K562 (cell line): ENCODE measurements at regions not wholly inside any gene's neighbourhood (a gene's known extent, or its start where the extent isn't known, plus 50 kb on each side); places are given as distances from the start of the nearest gene placed in this dataset.
"Not testable (repeated sequence)": the region's sequence is repeated elsewhere in the genome, so short reads cannot be mapped to it uniquely, and the experiment has no call there.

Source experiments
- CTCF ChIP-seq, 3 experiments: IDR thresholded peaks in 2 of 3; conservative IDR thresholded peaks in 1 of 3; 2 replicates each; pipeline ENCODE4 v1.5.1; 2011 to 2012; ENCODE audit warnings: low read length in 3 of 3, mild to moderate bottlenecking in 3 of 3, control low read depth in 2 of 3, improper control_type of control experiment in 1 of 3, inconsistent platforms in 1 of 3, low read depth in 1 of 3, mixed read lengths in 1 of 3, moderate library complexity in 1 of 3; ENCODE audit not compliant: insufficient read depth in 2 of 3
- HDAC6 ChIP-seq: IDR thresholded peaks from 2 replicates; pipeline ENCODE4 v1.6.1; 2012; ENCODE audit warnings: low read depth, mild to moderate bottlenecking, control low read depth, inconsistent platforms, low read length, moderate library complexity

DNA sequence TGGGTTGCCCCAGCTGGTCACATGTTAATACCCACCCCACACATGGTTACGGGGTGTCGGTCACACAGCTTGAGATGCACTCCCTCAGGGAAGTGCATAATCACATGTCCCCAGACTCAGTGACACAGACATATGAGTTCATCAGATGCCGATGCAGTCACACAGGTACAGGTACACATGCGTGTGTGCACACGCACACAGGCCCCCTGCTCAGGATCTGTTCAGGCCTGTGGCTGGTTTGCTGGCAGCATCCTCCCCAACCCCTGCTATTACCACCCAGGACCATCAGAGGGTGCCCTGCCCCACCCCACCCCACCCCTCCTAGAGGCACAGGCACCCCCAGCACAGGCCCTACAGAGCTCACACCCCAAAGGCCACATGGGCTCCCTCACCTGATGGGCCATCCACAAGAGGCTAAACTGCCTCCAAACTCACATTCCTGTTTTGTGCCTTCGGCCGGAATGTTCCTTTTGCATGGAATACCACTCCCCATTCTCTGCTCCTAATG lies 120.6 kb upstream of the ZSCAN2 start:
- not testable (repeated sequence) for TF ChIP-seq HDAC6; CTCF (IDR thresholded peaks at IDR 0.05 in 2 of 3, conservative IDR thresholded peaks at IDR 0.05 in 1 of 3; ENCODE audit: insufficient read depth in 2 of 3, low read depth in 1 of 3, low read length in 3 of 3)
